HepG2 (cell line): ENCODE measurements at regions not wholly inside any gene's neighbourhood (a gene's known extent, or its start where the extent isn't known, plus 50 kb on each side); places are given as distances from the start of the nearest gene placed in this dataset.

ENCODE experiments used
- JUNB ChIP-seq: sonication (generic); formaldehyde crosslinking; IDR thresholded peaks from 2 replicates; pipeline ENCODE4 v1.8.0; 2022; ENCODE audit warnings: missing genetic modification reagents, mild to moderate bottlenecking, borderline replicate concordance
- KDM1A ChIP-seq: IDR thresholded peaks from 2 replicates; pipeline ENCODE4 v1.6.1; 2016; ENCODE audit warnings: missing compliant biosample characterization
- KLF13 ChIP-seq: sonication (generic); formaldehyde crosslinking; IDR thresholded peaks from 2 replicates; pipeline ENCODE4 v1.4.0; 2020; ENCODE audit warnings: mild to moderate bottlenecking, missing genetic modification reagents
- RBAK ChIP-seq: sonication (generic); formaldehyde crosslinking; IDR thresholded peaks from 2 replicates; pipeline ENCODE4 v1.5.1; 2020; ENCODE audit warnings: mild to moderate bottlenecking, missing genetic modification reagents
- RXRA ChIP-seq: sonication (generic); formaldehyde crosslinking; IDR thresholded peaks from 2 replicates; pipeline ENCODE4 v1.5.1; 2020; ENCODE audit warnings: missing genetic modification reagents
- ZBTB34 ChIP-seq: sonication (generic); formaldehyde crosslinking; IDR thresholded peaks from 2 replicates; pipeline ENCODE4 v1.8.0; 2022; ENCODE audit warnings: mild to moderate bottlenecking, missing genetic modification reagents

- TF ChIP-seq RBAK (CRISPR knock-in tag) = no peak
- no peak for TF ChIP-seq RXRA (CRISPR knock-in tag)
- TF ChIP-seq ZBTB34 (CRISPR knock-in tag) = no peak
- TF ChIP-seq JUNB (CRISPR knock-in tag) = no peak
- no peak for TF ChIP-seq KLF13 (CRISPR knock-in tag)
- no peak for TF ChIP-seq KDM1A (CRISPR knock-in tag)
These were observed 189.7 kb upstream of the CDKN3 start for GRCh38 chr14:54207075-54207474.
